Hepatocyte (in vitro differentiated cells): ENCODE measurements at regions not wholly inside any gene's neighbourhood (a gene's known extent, or its start where the extent isn't known, plus 50 kb on each side); places are given as distances from the start of the nearest gene placed in this dataset.

ENCODE experiments used
- DNase-seq: peaks from one replicate; pipeline ENCODE4 v3.0.0-alpha.2; 2016; ENCODE audit warnings: low spot score
- H2AFZ ChIP-seq: fragments of 200-600 bp; sonication (generic); 2 replicates; pipeline ENCODE4 v1.6.0; 2016; ENCODE audit warnings: antibody characterized with exemption, mild to moderate bottlenecking
- H3K27ac ChIP-seq: fragments of 200-600 bp; sonication (generic); 2 replicates; pipeline ENCODE4 v1.5.1; 2016; ENCODE audit warnings: mild to moderate bottlenecking
- H3K27me3 ChIP-seq: fragments of 200-600 bp; sonication (generic); 2 replicates; pipeline ENCODE4 v1.6.1; 2016
- H3K36me3 ChIP-seq: fragments of 200-600 bp; sonication (generic); replicated peaks from 2 replicates; pipeline ENCODE4 v1.5.1; 2016; ENCODE audit warnings: low read depth; ENCODE audit not compliant: insufficient read depth
- H3K4me1 ChIP-seq: fragments of 200-600 bp; sonication (generic); 2 replicates; pipeline ENCODE4 v1.5.1; 2016; ENCODE audit warnings: mild to moderate bottlenecking, moderate library complexity; ENCODE audit not compliant: insufficient read depth
- H3K4me2 ChIP-seq: fragments of 200-600 bp; sonication (generic); 2 replicates; pipeline ENCODE4 v1.6.0; 2016
- H3K4me3 ChIP-seq: fragments of 200-600 bp; sonication (generic); 2 replicates; pipeline ENCODE4 v1.5.1; 2016; ENCODE audit warnings: mild to moderate bottlenecking
- H3K79me2 ChIP-seq: fragments of 200-600 bp; sonication (generic); 2 replicates; pipeline ENCODE4 v1.6.0; 2017; ENCODE audit warnings: mild to moderate bottlenecking
- H3K9me2 ChIP-seq: fragments of 200-600 bp; sonication (generic); replicated peaks from 2 replicates; pipeline ENCODE4 v1.6.0; 2017; ENCODE audit warnings: mild to moderate bottlenecking; ENCODE audit not compliant: insufficient read depth
- H3K9me3 ChIP-seq: fragments of 200-600 bp; sonication (generic); 2 replicates; pipeline ENCODE4 v1.5.1; 2016; ENCODE audit warnings: low read depth, mild to moderate bottlenecking
- H4K20me1 ChIP-seq: fragments of 200-600 bp; sonication (generic); 2 replicates; pipeline ENCODE4 v1.6.0; 2016; ENCODE audit warnings: mild to moderate bottlenecking; ENCODE audit not compliant: insufficient read depth, poor library complexity, severe bottlenecking
- CTCF ChIP-seq: fragments of 200-600 bp; sonication (generic); IDR thresholded peaks from 2 replicates; pipeline ENCODE4 v1.5.1; 2016; ENCODE audit warnings: antibody characterized with exemption, mild to moderate bottlenecking; ENCODE audit not compliant: poor library complexity
- EZH2 ChIP-seq: fragments of 200-600 bp; sonication (generic); IDR thresholded peaks from 2 replicates; pipeline ENCODE4 v1.6.1; 2016; ENCODE audit warnings: antibody characterized with exemption, mild to moderate bottlenecking, borderline replicate concordance
- EZH2phosphoT487 ChIP-seq: fragments of 200-600 bp; sonication (generic); IDR thresholded peaks from one replicate; pipeline ENCODE4 v1.6.1; 2018; ENCODE audit warnings: antibody characterized with exemption, mild to moderate bottlenecking, low read depth, moderate library complexity; ENCODE audit not compliant: unreplicated experiment, severe bottlenecking
- WGBS: methylation state at CpG from one replicate; pipeline ENCODE4 v1.1.6; 2016; ENCODE audit warnings: low lambda C conversion rate; ENCODE audit errors: missing lambda C conversion rate; 5-methylcytosine and 5-hydroxymethylcytosine counted together

DNA sequence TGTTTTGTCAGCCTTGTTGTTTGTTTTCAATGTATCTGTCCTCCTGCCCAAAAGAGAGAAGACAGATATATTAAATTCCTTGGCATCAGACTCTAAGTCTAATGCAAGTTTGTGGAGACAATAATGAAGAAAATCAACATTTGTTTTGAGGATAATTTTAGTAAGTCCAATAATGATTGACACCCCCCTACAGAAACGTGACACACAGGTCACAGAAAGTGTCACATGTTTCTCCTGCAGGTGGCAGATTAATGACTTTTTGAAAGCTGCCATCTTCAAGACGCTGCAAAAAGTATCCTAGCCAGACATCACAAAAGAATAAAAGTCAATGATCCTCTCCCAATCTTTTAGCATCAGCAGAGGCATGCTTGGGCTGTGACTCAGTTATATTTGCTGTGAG, 378.8 kb upstream of the TMPO start:
- H3K4me1 ChIP-seq, result no peaks in the 10 kb centered on the region
- no peaks in the 10 kb centered on the region for H4K20me1 ChIP-seq
- no peaks in the 10 kb centered on the region for H3K36me3 ChIP-seq
- no peaks in the 10 kb centered on the region for H3K9me2 ChIP-seq
- H3K27ac ChIP-seq, result no peak overlapping the region
- H3K4me3 ChIP-seq, result no peak overlapping the region
- H3K9me3 ChIP-seq, result no peaks in the 10 kb centered on the region
- no peaks in the 10 kb centered on the region for H3K27me3 ChIP-seq
- no peaks in the 10 kb centered on the region for H3K79me2 ChIP-seq
- WGBS, result 64% methylated on average over 2 of the region's 2 CpGs
- H2AFZ ChIP-seq, result no peak overlapping the region
- DNase-seq, result no peak
- TF ChIP-seq EZH2phosphoT487 (no peak), EZH2 (no peak), CTCF (no peak)
- H3K4me2 ChIP-seq, result no peak overlapping the region

DNA sequence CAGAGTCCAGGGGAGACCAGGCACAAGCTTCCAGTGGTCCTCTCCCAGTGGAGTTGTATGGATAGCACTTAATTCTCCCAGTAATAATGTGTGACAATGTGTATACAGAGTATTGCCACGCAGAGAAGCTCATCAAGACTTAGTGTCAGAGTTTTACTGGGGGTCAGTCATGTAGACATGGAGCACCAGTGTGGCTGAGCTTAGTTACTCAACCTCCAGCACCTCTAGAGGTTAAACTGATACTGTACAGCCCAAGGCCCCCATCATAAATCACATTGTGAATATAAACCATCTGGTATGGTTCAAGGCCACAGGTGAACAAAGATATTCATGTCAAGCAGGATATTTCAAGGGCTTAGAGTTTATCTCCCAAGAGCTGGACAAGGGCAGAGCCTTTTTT, 378.1 kb upstream of the TMPO start:
- Histone ChIP-seq H3K4me1 (no peaks in the 10 kb centered on the region), H3K9me3 (no peaks in the 10 kb centered on the region), H2AFZ (no peak overlapping the region), H3K79me2 (no peaks in the 10 kb centered on the region), H3K4me2 (no peak overlapping the region), H3K27me3 (no peaks in the 10 kb centered on the region), H4K20me1 (no peaks in the 10 kb centered on the region), H3K4me3 (no peak overlapping the region), H3K36me3 (no peaks in the 10 kb centered on the region), H3K27ac (no peak overlapping the region), H3K9me2 (no peaks in the 10 kb centered on the region)
- WGBS, result 84% methylated on average over 1 of the region's 1 CpG
- DNase-seq, result no peak
- no peak for TF ChIP-seq EZH2phosphoT487
- TF ChIP-seq CTCF, result no peak
- TF ChIP-seq EZH2, result no peak

DNA sequence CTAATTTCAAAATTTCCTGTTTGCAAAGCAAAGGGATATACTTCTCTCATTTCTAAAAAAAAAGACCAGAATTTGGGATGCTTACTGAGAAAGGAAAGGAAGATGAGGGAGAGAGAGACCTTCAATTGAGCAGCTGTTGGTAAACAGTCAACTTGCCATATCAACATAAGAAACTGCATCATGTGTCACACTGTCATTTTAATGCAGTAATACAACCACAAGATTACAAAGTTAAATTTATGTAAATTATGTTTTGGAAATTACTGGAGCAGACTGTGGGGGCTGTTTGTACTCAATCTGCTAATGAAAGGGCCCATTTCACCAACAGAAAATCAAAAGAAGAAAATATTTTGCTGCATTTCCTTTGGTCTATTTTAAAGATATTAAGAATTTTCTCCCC, 370.4 kb upstream of the TMPO start:
- Histone ChIP-seq H3K4me3 (no peak overlapping the region), H3K9me2 (no peaks in the 10 kb centered on the region), H3K9me3 (no peaks in the 10 kb centered on the region), H3K27ac (no peak overlapping the region), H4K20me1 (no peaks in the 10 kb centered on the region), H3K36me3 (no peaks in the 10 kb centered on the region), H3K4me1 (peaks cover 6% of the 10 kb centered on the region), H3K79me2 (no peaks in the 10 kb centered on the region), H2AFZ (no peak overlapping the region), H3K4me2 (no peak overlapping the region), H3K27me3 (no peaks in the 10 kb centered on the region)
- TF ChIP-seq EZH2phosphoT487 (no peak), CTCF (no peak), EZH2 (no peak)
- no peak for DNase-seq

GRCh38 chr12:98146043-98146442, 369.3 kb upstream of the TMPO start:
- H3K27me3 ChIP-seq, result no peaks in the 10 kb centered on the region
- TF ChIP-seq EZH2phosphoT487 (no peak), EZH2 (no peak)
- H3K9me3 ChIP-seq, result no peaks in the 10 kb centered on the region
- no peaks in the 10 kb centered on the region for H3K9me2 ChIP-seq
- no peaks in the 10 kb centered on the region for H4K20me1 ChIP-seq
- H2AFZ ChIP-seq, result no peak overlapping the region
- no peak overlapping the region for H3K27ac ChIP-seq
- no peak for DNase-seq
- 83% methylated on average over 2 of the region's 2 CpGs for WGBS
- H3K36me3 ChIP-seq, result no peaks in the 10 kb centered on the region
- H3K4me2 ChIP-seq, result no peak overlapping the region
- no peaks in the 10 kb centered on the region for H3K79me2 ChIP-seq
- peaks cover 6% of the 10 kb centered on the region for H3K4me1 ChIP-seq
- H3K4me3 ChIP-seq, result no peak overlapping the region
